Chondrocyte (in vitro differentiated cells): ENCODE measurements at regions not wholly inside any gene's neighbourhood (a gene's known extent, or its start where the extent isn't known, plus 50 kb on each side); places are given as distances from the start of the nearest gene placed in this dataset.

ENCODE experiments used
- DNase-seq: peaks from one replicate; pipeline ENCODE4 v3.0.0; 2021; ENCODE audit warnings: mixed read lengths, low spot score
- H3K27ac Mint-ChIP-seq: one replicate; pipeline ENCODE4 v1.8.0; 2021; ENCODE audit warnings: mild to moderate bottlenecking, moderate library complexity, mixed read lengths; ENCODE audit not compliant: unreplicated experiment
- H3K27me3 Mint-ChIP-seq: 2 replicates; pipeline ENCODE4 v1.8.0; 2021; ENCODE audit warnings: low read depth, mixed read lengths
- H3K36me3 Mint-ChIP-seq: 2 replicates; pipeline ENCODE4 v1.8.0; 2021; ENCODE audit warnings: low read depth, mixed read lengths
- H3K4me1 Mint-ChIP-seq: 2 replicates; pipeline ENCODE4 v1.8.0; 2021; ENCODE audit warnings: low read depth, mild to moderate bottlenecking, mixed read lengths
- H3K4me3 Mint-ChIP-seq: one replicate; pipeline ENCODE4 v1.8.0; 2021; ENCODE audit warnings: mild to moderate bottlenecking, moderate library complexity, mixed read lengths; ENCODE audit not compliant: unreplicated experiment
- H3K9me3 Mint-ChIP-seq: 2 replicates; pipeline ENCODE4 v1.8.0; 2021; ENCODE audit warnings: low read depth, mixed read lengths
- TF ChIP-seq, protein P1 (sequence below): fragments of 200-600 bp; sonication (generic); IDR thresholded peaks from 2 replicates; pipeline ENCODE4 v1.5.0; 2021; ENCODE audit warnings: antibody characterized with exemption, mild to moderate bottlenecking, moderate library complexity

DNA sequence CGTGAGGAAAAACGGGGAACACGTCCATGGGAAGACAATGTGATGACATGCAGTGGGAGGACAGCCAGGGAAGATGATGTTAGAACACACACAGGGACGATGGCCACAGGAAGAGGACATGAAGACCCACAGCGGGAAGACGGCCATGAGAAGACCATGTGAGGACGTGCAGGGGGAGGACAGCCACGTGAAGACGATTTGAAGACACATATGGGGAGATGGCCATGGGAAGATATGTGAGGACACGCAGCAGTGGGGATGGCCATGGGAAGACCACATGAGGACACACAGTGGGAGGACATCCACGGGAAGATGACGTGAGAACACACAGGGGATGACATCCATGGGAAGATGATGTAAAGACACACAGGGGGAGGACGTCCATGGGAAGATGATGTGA lies 83.8 kb downstream of the UQCRFS1 start:
- Mint-ChIP-seq H3K27me3 (peaks cover 2% of the 10 kb centered on the region), H3K9me3 (peaks cover 14% of the 10 kb centered on the region), H3K4me3 (no peak overlapping the region), H3K27ac (no peak overlapping the region), H3K36me3 (no peaks in the 10 kb centered on the region), H3K4me1 (no peaks in the 10 kb centered on the region)
- DNase-seq = no peak
- TF ChIP-seq, protein P1, sequence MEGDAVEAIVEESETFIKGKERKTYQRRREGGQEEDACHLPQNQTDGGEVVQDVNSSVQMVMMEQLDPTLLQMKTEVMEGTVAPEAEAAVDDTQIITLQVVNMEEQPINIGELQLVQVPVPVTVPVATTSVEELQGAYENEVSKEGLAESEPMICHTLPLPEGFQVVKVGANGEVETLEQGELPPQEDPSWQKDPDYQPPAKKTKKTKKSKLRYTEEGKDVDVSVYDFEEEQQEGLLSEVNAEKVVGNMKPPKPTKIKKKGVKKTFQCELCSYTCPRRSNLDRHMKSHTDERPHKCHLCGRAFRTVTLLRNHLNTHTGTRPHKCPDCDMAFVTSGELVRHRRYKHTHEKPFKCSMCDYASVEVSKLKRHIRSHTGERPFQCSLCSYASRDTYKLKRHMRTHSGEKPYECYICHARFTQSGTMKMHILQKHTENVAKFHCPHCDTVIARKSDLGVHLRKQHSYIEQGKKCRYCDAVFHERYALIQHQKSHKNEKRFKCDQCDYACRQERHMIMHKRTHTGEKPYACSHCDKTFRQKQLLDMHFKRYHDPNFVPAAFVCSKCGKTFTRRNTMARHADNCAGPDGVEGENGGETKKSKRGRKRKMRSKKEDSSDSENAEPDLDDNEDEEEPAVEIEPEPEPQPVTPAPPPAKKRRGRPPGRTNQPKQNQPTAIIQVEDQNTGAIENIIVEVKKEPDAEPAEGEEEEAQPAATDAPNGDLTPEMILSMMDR = no peak

DNA sequence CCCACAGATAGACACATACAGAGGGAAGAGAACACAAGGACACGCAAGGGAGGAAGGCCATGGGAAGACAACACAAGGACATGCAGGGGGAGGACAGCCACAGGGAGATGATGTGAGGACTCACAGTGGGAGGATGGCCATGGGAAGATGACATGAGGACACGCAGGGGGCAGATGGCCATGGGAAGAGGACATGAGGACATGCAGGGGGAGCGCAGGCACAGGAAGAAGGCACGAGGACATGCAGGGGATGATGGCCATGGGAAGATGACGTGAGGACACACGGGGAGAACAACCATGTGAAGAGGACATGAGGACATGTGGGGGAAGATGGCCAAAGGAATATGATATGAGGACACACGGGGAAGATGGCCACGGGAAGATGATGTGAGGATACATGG lies 84.7 kb downstream of the UQCRFS1 start:
- Mint-ChIP-seq H3K36me3 (no peaks in the 10 kb centered on the region), H3K27ac (no peak overlapping the region), H3K4me1 (no peaks in the 10 kb centered on the region), H3K27me3 (peaks cover 2% of the 10 kb centered on the region), H3K4me3 (no peak overlapping the region), H3K9me3 (peaks cover 11% of the 10 kb centered on the region)
- DNase-seq = no peak
- TF ChIP-seq, protein P1 = no peak

DNA sequence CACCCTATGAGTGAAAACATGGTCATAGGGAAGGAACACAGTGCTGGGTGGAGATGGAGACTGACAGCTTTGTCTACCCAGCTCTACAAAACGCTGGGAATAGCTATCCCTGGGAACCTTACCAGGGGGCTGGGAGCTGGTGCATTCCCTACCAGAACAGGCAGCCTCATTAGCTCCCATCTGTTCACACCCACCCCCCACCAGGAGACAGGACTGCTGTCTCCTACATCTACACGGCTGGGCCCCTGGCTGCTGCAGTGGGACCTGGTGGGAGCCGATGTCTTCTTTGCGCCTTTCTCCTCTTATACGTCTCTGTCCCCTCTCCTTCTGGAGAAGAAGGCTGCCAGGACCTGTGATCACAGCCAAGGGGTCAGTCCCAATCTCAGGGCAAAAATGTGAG lies 90.8 kb downstream of the UQCRFS1 start:
- TF ChIP-seq, protein P1 = no peak
- no peaks in the 10 kb centered on the region for H3K27me3 Mint-ChIP-seq
- H3K4me1 Mint-ChIP-seq = no peaks in the 10 kb centered on the region
- peaks cover 17% of the 10 kb centered on the region for H3K9me3 Mint-ChIP-seq
- H3K36me3 Mint-ChIP-seq = no peaks in the 10 kb centered on the region
- no peak for DNase-seq
- H3K4me3 Mint-ChIP-seq = no peak overlapping the region
- no peak overlapping the region for H3K27ac Mint-ChIP-seq

DNA sequence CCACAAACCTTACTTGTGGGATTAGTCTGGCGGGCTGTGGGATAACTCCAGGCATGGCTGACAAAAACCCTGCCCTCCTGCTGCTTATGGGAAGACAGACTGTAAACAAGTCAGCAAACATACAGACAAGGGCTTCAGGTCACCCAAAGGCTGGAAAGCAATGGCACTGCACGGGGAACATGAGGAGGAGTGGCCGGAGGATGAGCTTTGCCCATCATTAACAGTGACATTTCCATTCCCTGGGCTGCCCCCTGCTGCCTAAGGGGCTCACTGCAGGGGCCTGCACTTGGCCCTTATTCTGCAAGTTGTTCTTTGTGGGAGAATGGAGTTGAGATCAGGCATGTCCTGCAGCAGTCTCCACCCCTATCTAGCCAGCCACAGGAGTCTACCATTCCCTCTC lies 91.3 kb downstream of the UQCRFS1 start:
- Mint-ChIP-seq H3K9me3 (peaks cover 21% of the 10 kb centered on the region), H3K36me3 (no peaks in the 10 kb centered on the region), H3K27me3 (no peaks in the 10 kb centered on the region), H3K4me3 (no peak overlapping the region), H3K4me1 (no peaks in the 10 kb centered on the region), H3K27ac (no peak overlapping the region)
- no peak for DNase-seq
- TF ChIP-seq, protein P1 = peak; percentile 35

DNA sequence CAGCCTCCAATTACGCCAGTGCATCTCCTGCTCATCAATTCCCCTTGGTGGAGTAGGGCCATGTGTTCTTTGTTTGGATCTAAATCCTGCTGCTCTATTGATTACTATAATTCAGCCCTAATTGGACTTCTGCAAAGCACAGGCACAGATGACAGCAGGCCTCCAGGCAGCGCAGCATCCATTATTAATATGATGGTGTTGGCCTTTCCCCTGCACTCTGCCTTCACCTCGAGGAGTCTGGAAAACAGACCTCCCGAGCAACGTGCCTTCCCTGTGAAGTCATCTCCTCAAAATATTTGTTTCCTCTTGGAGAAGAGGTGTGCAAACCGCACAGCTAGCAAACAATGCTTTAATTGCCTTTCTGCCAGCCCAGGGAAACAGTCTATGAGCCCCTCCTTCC lies 92.5 kb downstream of the UQCRFS1 start:
- no peak overlapping the region for H3K4me3 Mint-ChIP-seq
- DNase-seq = no peak
- H3K4me1 Mint-ChIP-seq = no peaks in the 10 kb centered on the region
- H3K27ac Mint-ChIP-seq = no peak overlapping the region
- TF ChIP-seq, protein P1 = no peak
- H3K9me3 Mint-ChIP-seq = peaks cover 23% of the 10 kb centered on the region
- no peaks in the 10 kb centered on the region for H3K36me3 Mint-ChIP-seq
- no peaks in the 10 kb centered on the region for H3K27me3 Mint-ChIP-seq
